Smooth muscle cell (in vitro differentiated cells): ENCODE measurements at regions not wholly inside any gene's neighbourhood (a gene's known extent, or its start where the extent isn't known, plus 50 kb on each side); places are given as distances from the start of the nearest gene placed in this dataset.

Source experiments
- DNase-seq: peaks from one replicate; lab custom pipeline; 2025; ENCODE audit not compliant: unreplicated experiment; lab: John Stamatoyannopoulos, UW
- H2AFZ ChIP-seq: fragments of 200-600 bp; sonication (generic); 2 replicates; pipeline ENCODE4 v1.6.0; 2016; ENCODE audit warnings: antibody characterized with exemption, low read depth, mild to moderate bottlenecking
- H3F3A ChIP-seq: fragments of 200-600 bp; sonication (generic); 2 replicates; pipeline ENCODE4 v1.6.0; 2017; ENCODE audit warnings: antibody characterized with exemption, low read depth
- H3K27ac ChIP-seq: fragments of 200-600 bp; sonication (generic); 2 replicates; pipeline ENCODE4 v1.5.1; 2016; ENCODE audit warnings: low read depth, mild to moderate bottlenecking
- H3K27me3 ChIP-seq: fragments of 200-600 bp; sonication (generic); 2 replicates; pipeline ENCODE4 v1.6.1; 2016; ENCODE audit warnings: low read depth, mild to moderate bottlenecking
- H3K36me3 ChIP-seq: fragments of 200-600 bp; sonication (generic); 2 replicates; pipeline ENCODE4 v1.5.1; 2016; ENCODE audit warnings: low read depth
- H3K4me1 ChIP-seq: fragments of 200-600 bp; sonication (generic); 2 replicates; pipeline ENCODE4 v1.5.1; 2016; ENCODE audit warnings: low read depth
- H3K4me2 ChIP-seq: fragments of 200-600 bp; sonication (generic); 2 replicates; pipeline ENCODE4 v1.6.0; 2016; ENCODE audit warnings: mild to moderate bottlenecking
- H3K4me3 ChIP-seq: fragments of 200-600 bp; sonication (generic); 2 replicates; pipeline ENCODE4 v1.5.1; 2016; ENCODE audit warnings: mild to moderate bottlenecking
- H3K79me2 ChIP-seq: fragments of 200-600 bp; sonication (generic); 2 replicates; pipeline ENCODE4 v1.6.0; 2016; ENCODE audit warnings: low read depth, mild to moderate bottlenecking
- H3K9ac ChIP-seq: fragments of 200-600 bp; sonication (generic); 2 replicates; pipeline ENCODE4 v1.6.0; 2016; ENCODE audit warnings: low read depth
- H3K9me3 ChIP-seq: fragments of 200-600 bp; sonication (generic); replicated peaks from 2 replicates; pipeline ENCODE4 v1.5.1; 2016; ENCODE audit warnings: low read depth
- H4K20me1 ChIP-seq: fragments of 200-600 bp; sonication (generic); 2 replicates; pipeline ENCODE4 v1.6.0; 2016; ENCODE audit warnings: low read depth
- CTCF ChIP-seq: fragments of 200-600 bp; sonication (generic); IDR thresholded peaks from 2 replicates; pipeline ENCODE4 v1.5.1; 2017; ENCODE audit warnings: borderline replicate concordance, mild to moderate bottlenecking, antibody characterized with exemption; ENCODE audit not compliant: insufficient read depth, poor library complexity, severe bottlenecking
- WGBS: methylation state at CpG from one replicate; pipeline ENCODE4 v1.1.7; 2016; ENCODE audit warnings: low lambda C conversion rate; 5-methylcytosine and 5-hydroxymethylcytosine counted together

GRCh38 chr16:63684149-63685101, 1437.4 kb downstream of the CDH11 start:
- Histone ChIP-seq H3K9ac (no peak overlapping the region), H3K4me1 (no peaks in the 10 kb centered on the region), H3K4me3 (no peak overlapping the region), H3K79me2 (no peaks in the 10 kb centered on the region), H3K4me2 (no peak overlapping the region), H3K9me3 (no peaks in the 10 kb centered on the region), H4K20me1 (no peaks in the 10 kb centered on the region), H3K36me3 (no peaks in the 10 kb centered on the region), H3K27me3 (no peaks in the 10 kb centered on the region), H3F3A (no peaks in the 10 kb centered on the region), H3K27ac (no peak overlapping the region), H2AFZ (no peak overlapping the region)
- DNase-seq = no peak
- 68% methylated on average over 8 of the region's 8 CpGs for WGBS
- TF ChIP-seq CTCF = no peak

GRCh38 chr16:63682844-63683243, 1439.0 kb downstream of the CDH11 start:
- Histone ChIP-seq H3K27ac (no peak overlapping the region), H3K4me1 (no peaks in the 10 kb centered on the region), H3K9me3 (no peaks in the 10 kb centered on the region), H3K4me3 (no peak overlapping the region), H3K27me3 (no peaks in the 10 kb centered on the region), H2AFZ (no peak overlapping the region), H3F3A (no peaks in the 10 kb centered on the region), H4K20me1 (no peaks in the 10 kb centered on the region), H3K9ac (no peak overlapping the region), H3K4me2 (no peak overlapping the region), H3K79me2 (no peaks in the 10 kb centered on the region), H3K36me3 (no peaks in the 10 kb centered on the region)
- 89% methylated on average over 3 of the region's 3 CpGs for WGBS
- no peak for DNase-seq
- TF ChIP-seq CTCF = no peak

GRCh38 chr16:63672493-63672892, 1449.4 kb downstream of the CDH11 start:
- no peaks in the 10 kb centered on the region for H3F3A ChIP-seq
- no peaks in the 10 kb centered on the region for H3K4me1 ChIP-seq
- H4K20me1 ChIP-seq = no peaks in the 10 kb centered on the region
- no peaks in the 10 kb centered on the region for H3K79me2 ChIP-seq
- H3K36me3 ChIP-seq = no peaks in the 10 kb centered on the region
- 85% methylated on average over 2 of the region's 2 CpGs for WGBS
- no peak overlapping the region for H3K4me2 ChIP-seq
- DNase-seq = no peak
- no peaks in the 10 kb centered on the region for H3K9me3 ChIP-seq
- no peaks in the 10 kb centered on the region for H3K27me3 ChIP-seq
- H3K4me3 ChIP-seq = no peak overlapping the region
- H3K9ac ChIP-seq = no peak overlapping the region
- no peak for TF ChIP-seq CTCF
- H3K27ac ChIP-seq = no peak overlapping the region
- H2AFZ ChIP-seq = no peak overlapping the region

- H3K27ac ChIP-seq = no peak overlapping the region
- no peaks in the 10 kb centered on the region for H4K20me1 ChIP-seq
- no peak for DNase-seq
- H3K9ac ChIP-seq = no peak overlapping the region
- peaks cover 9% of the 10 kb centered on the region for H3K4me1 ChIP-seq
- no peak overlapping the region for H3K4me3 ChIP-seq
- no peak for TF ChIP-seq CTCF
- H3K4me2 ChIP-seq = no peak overlapping the region
- no peaks in the 10 kb centered on the region for H3K9me3 ChIP-seq
- H3K79me2 ChIP-seq = no peaks in the 10 kb centered on the region
- no peak overlapping the region for H2AFZ ChIP-seq
- no peaks in the 10 kb centered on the region for H3K36me3 ChIP-seq
- H3K27me3 ChIP-seq = no peaks in the 10 kb centered on the region
- 82% methylated on average over 1 of the region's 1 CpG for WGBS
- no peaks in the 10 kb centered on the region for H3F3A ChIP-seq
Measured at GRCh38 chr16:63663155-63663554, 1458.7 kb downstream of the CDH11 start.
